ENCODE measurements at regions not wholly inside any gene's neighbourhood (a gene's known extent, or its start where the extent isn't known, plus 50 kb on each side); places are given as distances from the start of the nearest gene placed in this dataset.

GRCh38 chr1:233453433-233454200, 126.1 kb downstream of the MAP3K21 start:
- TF ChIP-seq, protein P1, sequence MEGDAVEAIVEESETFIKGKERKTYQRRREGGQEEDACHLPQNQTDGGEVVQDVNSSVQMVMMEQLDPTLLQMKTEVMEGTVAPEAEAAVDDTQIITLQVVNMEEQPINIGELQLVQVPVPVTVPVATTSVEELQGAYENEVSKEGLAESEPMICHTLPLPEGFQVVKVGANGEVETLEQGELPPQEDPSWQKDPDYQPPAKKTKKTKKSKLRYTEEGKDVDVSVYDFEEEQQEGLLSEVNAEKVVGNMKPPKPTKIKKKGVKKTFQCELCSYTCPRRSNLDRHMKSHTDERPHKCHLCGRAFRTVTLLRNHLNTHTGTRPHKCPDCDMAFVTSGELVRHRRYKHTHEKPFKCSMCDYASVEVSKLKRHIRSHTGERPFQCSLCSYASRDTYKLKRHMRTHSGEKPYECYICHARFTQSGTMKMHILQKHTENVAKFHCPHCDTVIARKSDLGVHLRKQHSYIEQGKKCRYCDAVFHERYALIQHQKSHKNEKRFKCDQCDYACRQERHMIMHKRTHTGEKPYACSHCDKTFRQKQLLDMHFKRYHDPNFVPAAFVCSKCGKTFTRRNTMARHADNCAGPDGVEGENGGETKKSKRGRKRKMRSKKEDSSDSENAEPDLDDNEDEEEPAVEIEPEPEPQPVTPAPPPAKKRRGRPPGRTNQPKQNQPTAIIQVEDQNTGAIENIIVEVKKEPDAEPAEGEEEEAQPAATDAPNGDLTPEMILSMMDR (conservative IDR thresholded peaks at IDR 0.05): no peak
- no peak for TF ChIP-seq ZFX (IDR thresholded peaks at IDR 0.05)

Data from C4-2B (cell line).